ENCODE measurements at regions not wholly inside any gene's neighbourhood (a gene's known extent, or its start where the extent isn't known, plus 50 kb on each side); places are given as distances from the start of the nearest gene placed in this dataset.

DNA sequence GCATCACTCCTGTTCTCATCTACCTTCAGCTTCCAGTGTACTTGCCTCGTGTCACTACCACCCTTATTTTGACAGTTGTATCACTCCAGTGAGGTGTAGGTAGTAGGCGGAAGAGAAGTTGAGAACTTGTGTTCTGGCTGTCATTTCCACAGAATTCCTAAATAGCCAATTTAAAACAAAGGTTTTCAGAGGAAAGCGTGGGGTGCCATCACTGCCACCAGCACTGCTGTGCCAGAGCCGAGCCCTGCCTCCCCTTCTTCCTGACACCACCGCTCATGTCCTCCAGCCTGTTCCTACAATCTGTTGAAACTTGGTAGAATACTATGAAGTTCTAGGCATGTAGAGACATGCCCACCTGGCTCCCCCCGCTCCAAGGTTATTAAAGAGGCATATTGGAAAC lies 215.8 kb downstream of the TANC2 start:
- H3K4me3 ChIP-seq (ENCODE audit: low read length), result no peak overlapping the region
- H3K9me3 Mint-ChIP-seq, result peaks cover 0 to 4% (median 0%) of the 10 kb centered on the region in 11 donors
- H3K27me3 ChIP-seq (ENCODE audit: control insufficient read depth in 2 of 2, insufficient read depth in 2 of 2, low read length in 2 of 2), result no peaks in the 10 kb centered on the region
- no peaks in the 10 kb centered on the region for H3K9me3 ChIP-seq (ENCODE audit: control insufficient read depth in 2 of 3, low read length in 3 of 3)
- DNase-seq (no peak), ATAC-seq (no peak)
- no peaks in the 10 kb centered on the region for H3K4me1 Mint-ChIP-seq
- H3K27ac ChIP-seq (ENCODE audit: low read depth, low read length), result no peak overlapping the region
- H3K36me3 Mint-ChIP-seq, result peaks cover 2 to 16% (median 7%) of the 10 kb centered on the region in 5 donors
- ChIA-PET POLR2A (no interaction called here), CTCF (no interaction called here)
- H3K4me1 ChIP-seq (ENCODE audit: control insufficient read depth in 2 of 2, insufficient read depth in 2 of 2, low read length in 2 of 2), result no peaks in the 10 kb centered on the region
- H3K27ac Mint-ChIP-seq, result no peak overlapping the region
- H3K36me3 ChIP-seq (ENCODE audit: control insufficient read depth in 2 of 3, insufficient read depth in 3 of 3, low read length in 3 of 3), result no peaks in the 10 kb centered on the region
- no peak overlapping the region for H3K4me3 Mint-ChIP-seq
- intact Hi-C loops (cut with micrococcal nuclease), result no loop called here
- H3K27me3 Mint-ChIP-seq, result no peaks in the 10 kb centered on the region

- Histone ChIP-seq H3K9me3 (ENCODE audit: control insufficient read depth in 2 of 3, low read length in 3 of 3) (no peaks in the 10 kb centered on the region), H3K4me3 (ENCODE audit: low read length) (no peak overlapping the region), H3K27me3 (ENCODE audit: control insufficient read depth in 2 of 2, insufficient read depth in 2 of 2, low read length in 2 of 2) (no peaks in the 10 kb centered on the region), H3K27ac (ENCODE audit: low read depth, low read length) (no peak overlapping the region), H3K36me3 (ENCODE audit: control insufficient read depth in 2 of 3, insufficient read depth in 3 of 3, low read length in 3 of 3) (no peaks in the 10 kb centered on the region), H3K4me1 (ENCODE audit: control insufficient read depth in 2 of 2, insufficient read depth in 2 of 2, low read length in 2 of 2) (no peaks in the 10 kb centered on the region)
- Mint-ChIP-seq H3K36me3 (peaks cover 0 to 17% (median 10%) of the 10 kb centered on the region in 5 donors), H3K27ac (no peak overlapping the region), H3K27me3 (no peaks in the 10 kb centered on the region), H3K4me1 (no peaks in the 10 kb centered on the region), H3K4me3 (no peak overlapping the region), H3K9me3 (peaks cover 0 to 6% (median 2%) of the 10 kb centered on the region in 11 donors)
- CTCF ChIA-PET, result no interaction called here
- no peak for ATAC-seq
- DNase-seq, result no peak
- intact Hi-C loops (cut with micrococcal nuclease), result no loop called here
- POLR2A ChIA-PET, result no interaction called here
These were observed 219.4 kb downstream of the TANC2 start for GRCh38 chr17:63185420-63185819.

DNA sequence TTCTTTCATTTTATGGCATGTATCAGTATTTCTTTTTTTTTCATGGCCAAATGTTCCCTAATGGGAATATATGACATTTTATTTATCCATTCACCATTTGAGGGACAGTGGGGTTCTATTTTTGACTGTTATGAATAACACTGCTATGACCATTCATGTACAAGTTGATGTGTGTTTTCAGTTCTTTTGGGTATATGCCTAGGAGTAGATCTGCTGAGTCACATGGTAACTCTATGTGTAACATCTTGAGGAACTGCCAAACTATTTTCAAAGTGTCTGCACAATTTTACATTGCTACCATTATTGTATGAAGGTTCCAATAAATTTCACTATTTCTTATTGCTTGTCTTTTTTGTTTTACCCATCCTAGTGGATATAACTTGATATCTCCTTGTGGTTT lies 223.0 kb downstream of the TANC2 start:
- intact Hi-C loops (cut with micrococcal nuclease), result no loop called here
- H3K9me3 Mint-ChIP-seq, result peaks cover 0 to 6% (median 2%) of the 10 kb centered on the region in 11 donors

GRCh38 chr17:63189930-63190329 lies 223.9 kb downstream of the TANC2 start:
- H3K4me3 Mint-ChIP-seq, result no peak overlapping the region
- intact Hi-C loops (cut with micrococcal nuclease), result no loop called here
- ATAC-seq, result no peak

More for the DNA sequence above, 223.0 kb downstream of the TANC2 start:
- no peaks in the 10 kb centered on the region for H3K27me3 ChIP-seq (ENCODE audit: control insufficient read depth in 2 of 2, insufficient read depth in 2 of 2, low read length in 2 of 2)
- Mint-ChIP-seq H3K4me3 (no peak overlapping the region), H3K36me3 (peaks cover 0 to 10% (median 9%) of the 10 kb centered on the region in 5 donors), H3K27me3 (no peaks in the 10 kb centered on the region), H3K4me1 (peaks cover 0 to 2% (median 0%) of the 10 kb centered on the region in 7 donors), H3K27ac (no peak overlapping the region)
- ChIA-PET POLR2A (no interaction called here), CTCF (no interaction called here)
- H3K4me3 ChIP-seq (ENCODE audit: low read length), result no peak overlapping the region
- no peak overlapping the region for H3K27ac ChIP-seq (ENCODE audit: low read depth, low read length)
- ATAC-seq, result no peak
- H3K9me3 ChIP-seq (ENCODE audit: control insufficient read depth in 2 of 3, low read length in 3 of 3), result no peaks in the 10 kb centered on the region
- H3K36me3 ChIP-seq (ENCODE audit: control insufficient read depth in 2 of 3, insufficient read depth in 3 of 3, low read length in 3 of 3), result no peaks in the 10 kb centered on the region
- DNase-seq, result no peak
- no peaks in the 10 kb centered on the region for H3K4me1 ChIP-seq (ENCODE audit: control insufficient read depth in 2 of 2, insufficient read depth in 2 of 2, low read length in 2 of 2)

DNA sequence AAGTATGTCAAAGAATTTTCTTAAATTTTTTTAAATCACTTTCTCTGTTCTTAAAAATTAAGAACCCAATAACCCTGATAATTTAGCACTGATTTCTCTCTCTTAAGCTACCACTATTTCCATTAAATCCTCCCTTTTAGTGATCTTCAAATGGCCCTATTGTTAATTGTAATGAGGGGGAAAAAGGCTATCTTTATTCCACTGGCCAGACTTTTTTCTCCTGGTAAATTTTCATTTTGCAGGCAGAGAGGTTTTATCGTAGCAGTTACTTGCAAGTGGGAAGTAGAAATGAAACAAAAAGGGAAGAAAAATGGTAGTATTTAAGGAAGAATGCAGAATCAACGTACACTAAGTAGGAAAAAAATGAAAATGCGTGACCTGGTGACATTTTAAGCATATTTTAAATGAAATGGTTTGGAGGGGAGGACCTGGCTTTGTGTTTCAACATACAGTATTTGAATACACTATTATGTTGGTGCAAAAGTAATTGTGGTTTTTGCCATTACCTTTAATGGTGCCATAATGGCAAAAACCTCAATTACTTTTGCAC lies 224.9 kb downstream of the TANC2 start:
- Histone ChIP-seq H3K4me3 (ENCODE audit: low read length) (no peak overlapping the region), H3K9me3 (ENCODE audit: control insufficient read depth in 2 of 3, low read length in 3 of 3) (no peaks in the 10 kb centered on the region), H3K4me1 (ENCODE audit: control insufficient read depth in 2 of 2, insufficient read depth in 2 of 2, low read length in 2 of 2) (no peaks in the 10 kb centered on the region), H3K27me3 (ENCODE audit: control insufficient read depth in 2 of 2, insufficient read depth in 2 of 2, low read length in 2 of 2) (no peaks in the 10 kb centered on the region), H3K27ac (ENCODE audit: low read depth, low read length) (no peak overlapping the region), H3K36me3 (ENCODE audit: control insufficient read depth in 2 of 3, insufficient read depth in 3 of 3, low read length in 3 of 3) (peaks cover 0 to 7% (median 0%) of the 10 kb centered on the region in 3 experiments)
- Mint-ChIP-seq H3K9me3 (peaks cover 0 to 6% (median 2%) of the 10 kb centered on the region in 11 donors), H3K4me1 (peaks cover 0 to 7% (median 0%) of the 10 kb centered on the region in 7 donors), H3K27ac (no peak overlapping the region), H3K36me3 (peaks cover 0 to 17% (median 16%) of the 10 kb centered on the region in 5 donors), H3K4me3 (no peak overlapping the region), H3K27me3 (no peaks in the 10 kb centered on the region)
- no peak for ATAC-seq
- POLR2A ChIA-PET, result no interaction called here
- DNase-seq, result no peak
- CTCF ChIA-PET, result no interaction called here
- intact Hi-C loops (cut with micrococcal nuclease), result no loop called here

More at GRCh38 chr17:63189930-63190329, 223.9 kb downstream of the TANC2 start:
- Histone ChIP-seq H3K36me3 (ENCODE audit: control insufficient read depth in 2 of 3, insufficient read depth in 3 of 3, low read length in 3 of 3) (no peaks in the 10 kb centered on the region), H3K27ac (ENCODE audit: low read depth, low read length) (no peak overlapping the region), H3K4me3 (ENCODE audit: low read length) (no peak overlapping the region), H3K4me1 (ENCODE audit: control insufficient read depth in 2 of 2, insufficient read depth in 2 of 2, low read length in 2 of 2) (no peaks in the 10 kb centered on the region), H3K9me3 (ENCODE audit: control insufficient read depth in 2 of 3, low read length in 3 of 3) (no peaks in the 10 kb centered on the region), H3K27me3 (ENCODE audit: control insufficient read depth in 2 of 2, insufficient read depth in 2 of 2, low read length in 2 of 2) (no peaks in the 10 kb centered on the region)
- H3K27me3 Mint-ChIP-seq, result no peaks in the 10 kb centered on the region
- CTCF ChIA-PET, result no interaction called here
- peaks cover 0 to 2% (median 0%) of the 10 kb centered on the region in 7 donors for H3K4me1 Mint-ChIP-seq
- peaks cover 0 to 12% (median 10%) of the 10 kb centered on the region in 5 donors for H3K36me3 Mint-ChIP-seq
- DNase-seq, result no peak
- H3K27ac Mint-ChIP-seq, result no peak overlapping the region
- peaks cover 0 to 6% (median 2%) of the 10 kb centered on the region in 11 donors for H3K9me3 Mint-ChIP-seq
- POLR2A ChIA-PET, result no interaction called here

DNA sequence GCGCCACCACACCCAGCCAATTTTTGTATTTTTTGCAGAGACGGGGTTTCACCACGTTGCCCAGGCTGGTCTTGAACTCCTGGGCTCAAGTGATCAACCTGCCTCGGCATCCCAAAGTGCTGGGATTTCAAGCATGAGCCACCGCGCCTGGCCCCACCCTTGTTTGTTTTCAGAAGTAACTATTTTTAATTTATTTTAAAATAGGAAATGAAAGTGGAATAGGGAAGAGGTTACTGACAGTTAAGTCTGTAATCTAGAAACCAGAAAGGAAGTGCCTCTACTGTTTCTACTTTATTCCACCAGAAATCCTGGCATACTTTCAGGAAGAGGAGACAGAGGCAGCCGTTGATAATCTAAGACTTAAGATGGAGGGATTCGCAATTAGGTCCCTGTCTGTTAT lies 225.6 kb downstream of the TANC2 start:
- H3K4me3 ChIP-seq (ENCODE audit: low read length), result no peak overlapping the region
- H3K27ac ChIP-seq (ENCODE audit: low read depth, low read length), result no peak overlapping the region
- Mint-ChIP-seq H3K4me3 (no peak overlapping the region), H3K9me3 (peaks cover 0 to 5% (median 2%) of the 10 kb centered on the region in 11 donors), H3K4me1 (peaks cover 0 to 7% (median 4%) of the 10 kb centered on the region in 7 donors), H3K27me3 (no peaks in the 10 kb centered on the region), H3K27ac (no peak overlapping the region), H3K36me3 (peaks cover 0 to 21% (median 19%) of the 10 kb centered on the region in 5 donors)
- no peaks in the 10 kb centered on the region for H3K9me3 ChIP-seq (ENCODE audit: control insufficient read depth in 2 of 3, low read length in 3 of 3)
- H3K36me3 ChIP-seq (ENCODE audit: control insufficient read depth in 2 of 3, insufficient read depth in 3 of 3, low read length in 3 of 3), result peaks cover 0 to 7% (median 0%) of the 10 kb centered on the region in 3 experiments
- CTCF ChIA-PET, result no interaction called here
- DNase-seq (no peak), ATAC-seq (peak; percentile 40)
- intact Hi-C loops (cut with micrococcal nuclease), result no loop called here
- no peaks in the 10 kb centered on the region for H3K27me3 ChIP-seq (ENCODE audit: control insufficient read depth in 2 of 2, insufficient read depth in 2 of 2, low read length in 2 of 2)
- POLR2A ChIA-PET, result no interaction called here
- no peaks in the 10 kb centered on the region for H3K4me1 ChIP-seq (ENCODE audit: control insufficient read depth in 2 of 2, insufficient read depth in 2 of 2, low read length in 2 of 2)

- ChIA-PET POLR2A (no interaction called here), CTCF (no interaction called here)
- ATAC-seq, result no peak
These were observed 227.8 kb downstream of the TANC2 start for GRCh38 chr17:63193827-63194226.

More at GRCh38 chr17:63193827-63194226, 227.8 kb downstream of the TANC2 start:
- Histone ChIP-seq H3K27ac (ENCODE audit: low read depth, low read length) (no peak overlapping the region), H3K9me3 (ENCODE audit: control insufficient read depth in 2 of 3, low read length in 3 of 3) (no peaks in the 10 kb centered on the region), H3K27me3 (ENCODE audit: control insufficient read depth in 2 of 2, insufficient read depth in 2 of 2, low read length in 2 of 2) (no peaks in the 10 kb centered on the region), H3K4me3 (ENCODE audit: low read length) (no peak overlapping the region), H3K4me1 (ENCODE audit: control insufficient read depth in 2 of 2, insufficient read depth in 2 of 2, low read length in 2 of 2) (no peaks in the 10 kb centered on the region), H3K36me3 (ENCODE audit: control insufficient read depth in 2 of 3, insufficient read depth in 3 of 3, low read length in 3 of 3) (peaks cover 0 to 7% (median 0%) of the 10 kb centered on the region in 3 experiments)
- Mint-ChIP-seq H3K4me3 (no peak overlapping the region), H3K27me3 (no peaks in the 10 kb centered on the region), H3K27ac (no peak overlapping the region), H3K36me3 (peaks cover 0 to 21% (median 14%) of the 10 kb centered on the region in 5 donors), H3K4me1 (peaks cover 0 to 13% (median 5%) of the 10 kb centered on the region in 7 donors), H3K9me3 (no peaks in the 10 kb centered on the region)
- intact Hi-C loops (cut with micrococcal nuclease), result no loop called here
- DNase-seq, result no peak
